ENCODE measurements at regions not wholly inside any gene's neighbourhood (a gene's known extent, or its start where the extent isn't known, plus 50 kb on each side); places are given as distances from the start of the nearest gene placed in this dataset.

DNA sequence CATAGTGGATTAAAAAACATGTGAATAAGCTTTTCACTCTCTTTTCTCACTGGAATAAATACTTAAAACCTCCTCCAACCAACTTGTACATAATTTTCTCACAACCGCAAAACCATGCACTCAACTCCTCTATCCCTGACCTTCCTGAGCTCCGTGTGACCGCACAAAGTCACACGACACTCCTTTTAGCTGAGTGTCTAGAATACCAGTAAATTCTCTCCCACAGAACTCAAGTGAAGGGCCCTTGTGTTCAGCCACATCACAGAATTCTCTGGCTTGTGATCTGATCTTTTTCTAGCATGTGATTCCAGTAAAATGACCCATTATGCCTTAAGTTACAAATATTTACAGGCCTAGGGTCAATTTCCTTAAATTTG lies 91.2 kb upstream of the ARL4C start:
- no peak for TF ChIP-seq CTCF (IDR thresholded peaks at IDR 0.05 in 2 of 3, conservative IDR thresholded peaks at IDR 0.05 in 1 of 3; ENCODE audit: control insufficient read depth in 2 of 3, extremely low read depth in 1 of 3, insufficient read depth in 1 of 3, low read depth in 3 of 3, low read length in 3 of 3)
- no peak for TF ChIP-seq TARDBP (IDR thresholded peaks at IDR 0.05; ENCODE audit: borderline replicate concordance)
- no peak for TF ChIP-seq PBX3 (IDR thresholded peaks at IDR 0.05; ENCODE audit: insufficient replicate concordance, low read depth, low read length)
- no peak for TF ChIP-seq TCF12 (IDR thresholded peaks at IDR 0.05; ENCODE audit: low read depth, low read length)
- TF ChIP-seq POLR2AphosphoS5 (IDR thresholded peaks at IDR 0.05; ENCODE audit: low read length) = no peak
